Sigmoid colon (tissue), 4 donors: ENCODE measurements at regions not wholly inside any gene's neighbourhood (a gene's known extent, or its start where the extent isn't known, plus 50 kb on each side); places are given as distances from the start of the nearest gene placed in this dataset.

Experiments
- CTCF ChIP-seq, 4 experiments: fragments of 450-650 bp in 3 of 4; fragments of 200-600 bp in 1 of 4; IDR thresholded peaks; one replicate each; pipeline ENCODE4 v1.5.1; 2016 to 2019; ENCODE audit warnings: antibody characterized with exemption in 4 of 4, mild to moderate bottlenecking in 3 of 4, moderate library complexity in 2 of 4
- EP300 ChIP-seq, 4 donors: sonication (generic); formaldehyde crosslinking; IDR thresholded peaks; one replicate each; pipeline ENCODE4 v1.6.1; 2017; ENCODE audit warnings: antibody characterized with exemption in 4 of 4

- TF ChIP-seq CTCF (IDR thresholded peaks at IDR 0.05) (no peak), EP300 (IDR thresholded peaks at IDR 0.05) (peak in 1 of 4 donors; percentile 2)
These were observed 405.2 kb downstream of the ZNF608 start for GRCh38 chr5:124341066-124341858.
